Retinal pigment epithelial cell (primary cell): ENCODE measurements at regions not wholly inside any gene's neighbourhood (a gene's known extent, or its start where the extent isn't known, plus 50 kb on each side); places are given as distances from the start of the nearest gene placed in this dataset.
A peak's percentile ranks its signal among the peaks of the same experiment; 100 is the strongest.

Experiments used
- DNase-seq: peaks from one replicate; pipeline ENCODE4 v3.0.0-alpha.2; 2010; ENCODE audit warnings: low read depth
- H3K4me3 ChIP-seq: 2 replicates; pipeline ENCODE4 v1.5.1; 2011; ENCODE audit warnings: mild to moderate bottlenecking, low read length, control low read depth, moderate library complexity
- TF ChIP-seq, protein P1 (sequence below): conservative IDR thresholded peaks from 2 replicates; pipeline ENCODE4 v1.5.1; 2011; ENCODE audit warnings: low read depth, low read length, control low read depth, inconsistent platforms

DNA sequence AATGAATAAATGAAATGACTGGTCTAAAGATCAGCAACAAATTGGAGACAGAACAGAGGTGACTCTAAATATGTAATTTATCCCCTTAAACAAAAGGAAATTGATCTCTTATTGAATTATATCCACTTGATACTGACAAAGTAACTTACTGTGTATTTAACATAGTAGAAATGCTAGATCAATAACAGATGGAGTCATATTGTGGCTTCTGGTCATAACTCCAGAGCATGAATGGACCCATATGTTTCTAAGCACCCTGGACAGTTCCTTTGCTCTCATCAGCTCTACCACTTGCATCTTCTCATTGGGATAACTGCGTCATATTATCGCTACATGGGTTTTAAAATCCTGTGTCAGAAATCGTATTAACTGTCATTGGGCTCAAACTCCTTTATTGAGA, 222.3 kb downstream of the ETS1 start:
- TF ChIP-seq, protein P1, sequence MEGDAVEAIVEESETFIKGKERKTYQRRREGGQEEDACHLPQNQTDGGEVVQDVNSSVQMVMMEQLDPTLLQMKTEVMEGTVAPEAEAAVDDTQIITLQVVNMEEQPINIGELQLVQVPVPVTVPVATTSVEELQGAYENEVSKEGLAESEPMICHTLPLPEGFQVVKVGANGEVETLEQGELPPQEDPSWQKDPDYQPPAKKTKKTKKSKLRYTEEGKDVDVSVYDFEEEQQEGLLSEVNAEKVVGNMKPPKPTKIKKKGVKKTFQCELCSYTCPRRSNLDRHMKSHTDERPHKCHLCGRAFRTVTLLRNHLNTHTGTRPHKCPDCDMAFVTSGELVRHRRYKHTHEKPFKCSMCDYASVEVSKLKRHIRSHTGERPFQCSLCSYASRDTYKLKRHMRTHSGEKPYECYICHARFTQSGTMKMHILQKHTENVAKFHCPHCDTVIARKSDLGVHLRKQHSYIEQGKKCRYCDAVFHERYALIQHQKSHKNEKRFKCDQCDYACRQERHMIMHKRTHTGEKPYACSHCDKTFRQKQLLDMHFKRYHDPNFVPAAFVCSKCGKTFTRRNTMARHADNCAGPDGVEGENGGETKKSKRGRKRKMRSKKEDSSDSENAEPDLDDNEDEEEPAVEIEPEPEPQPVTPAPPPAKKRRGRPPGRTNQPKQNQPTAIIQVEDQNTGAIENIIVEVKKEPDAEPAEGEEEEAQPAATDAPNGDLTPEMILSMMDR: no peak
- no peak overlapping the region for H3K4me3 ChIP-seq
- no peak for DNase-seq

DNA sequence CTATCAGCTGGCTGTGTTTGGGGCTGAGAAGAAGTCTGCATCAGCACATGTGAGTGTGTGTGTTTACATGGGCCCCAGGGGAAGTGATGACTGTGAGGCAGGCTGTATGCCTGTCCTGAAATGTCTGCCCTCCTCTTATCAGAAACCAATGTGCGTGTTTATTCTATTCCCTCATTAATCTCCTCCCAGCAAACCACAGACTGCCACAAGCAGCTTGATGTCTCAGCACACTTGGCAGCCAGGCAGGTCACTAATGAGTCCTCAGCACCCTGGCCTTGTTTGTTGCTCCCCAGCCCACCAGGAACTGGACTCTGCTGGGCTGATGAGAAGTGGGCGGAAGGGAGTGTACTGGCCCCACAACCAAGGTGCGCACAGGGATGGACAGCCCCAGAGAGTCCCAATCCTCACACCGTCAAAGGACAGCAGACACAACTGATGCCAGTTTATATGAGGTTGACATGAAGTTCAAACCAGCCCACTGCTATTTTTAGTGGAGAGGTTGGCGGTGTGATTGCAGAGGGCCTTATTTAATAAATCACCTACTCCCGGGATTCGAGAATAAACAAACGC, 225.8 kb downstream of the ETS1 start:
- DNase-seq: peak; percentile 78
- H3K4me3 ChIP-seq: no peak overlapping the region

DNA sequence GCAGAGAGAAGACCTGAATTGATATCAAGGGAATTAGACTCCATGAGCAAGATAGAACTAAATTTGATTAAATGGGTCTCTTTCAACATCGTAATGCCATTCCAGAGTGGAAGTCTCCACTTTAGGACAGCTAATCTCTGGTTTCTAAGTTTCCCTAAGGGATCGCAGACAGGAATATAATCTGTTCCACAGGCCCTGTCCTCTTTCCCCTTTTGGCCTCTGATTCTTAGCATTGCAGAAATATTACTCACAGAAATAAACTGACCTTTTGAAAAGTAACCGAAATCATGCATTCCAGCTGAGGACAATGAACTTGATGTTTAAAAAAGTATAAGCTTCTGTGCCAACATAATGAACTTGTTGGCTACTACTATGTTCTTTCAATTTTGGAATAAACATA, 227.8 kb downstream of the ETS1 start:
- TF ChIP-seq, protein P1: no peak
- H3K4me3 ChIP-seq: no peak overlapping the region
- DNase-seq: no peak

More for the DNA sequence above, 225.8 kb downstream of the ETS1 start:
- TF ChIP-seq, protein P1: no peak

DNA sequence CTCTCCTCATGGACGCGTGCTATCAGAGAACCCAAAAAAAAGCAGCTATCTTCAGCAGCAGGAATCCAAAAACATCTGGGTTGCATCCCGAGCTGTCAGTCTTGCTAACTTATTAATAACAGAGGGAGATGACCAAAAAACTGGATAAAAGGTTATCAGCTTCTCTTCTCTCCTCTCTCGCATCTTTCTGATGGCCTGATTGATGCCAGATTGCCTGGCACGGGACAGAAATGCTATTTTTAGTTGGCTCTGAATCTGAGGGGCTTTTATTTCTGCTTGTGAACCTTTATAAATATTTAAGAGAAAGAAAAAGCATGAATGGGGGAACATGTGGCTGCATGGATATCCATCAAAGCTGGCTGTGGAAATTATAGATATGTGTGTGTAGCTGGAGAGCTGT, 230.3 kb downstream of the ETS1 start:
- H3K4me3 ChIP-seq: no peak overlapping the region
- no peak for DNase-seq
- TF ChIP-seq, protein P1: no peak

DNA sequence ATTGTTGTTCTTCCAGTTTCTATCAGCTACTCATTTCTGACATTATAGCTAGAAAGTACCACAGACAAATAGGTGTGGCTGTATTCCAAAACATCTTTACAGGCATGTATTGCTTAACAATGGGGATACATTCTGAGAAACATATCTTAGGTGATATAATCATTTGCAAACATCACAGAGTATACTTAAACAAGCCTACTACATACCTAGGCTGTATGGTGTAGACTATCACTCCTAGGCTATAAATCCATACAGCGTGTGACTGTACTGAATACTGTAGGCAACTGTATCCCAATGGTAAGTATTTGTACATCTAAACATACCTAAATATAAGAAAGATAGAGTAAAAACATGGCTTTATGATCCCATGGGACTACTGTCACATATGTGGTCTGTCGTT, 231.8 kb downstream of the ETS1 start:
- no peak for DNase-seq
- H3K4me3 ChIP-seq: no peak overlapping the region
- TF ChIP-seq, protein P1: no peak

DNA sequence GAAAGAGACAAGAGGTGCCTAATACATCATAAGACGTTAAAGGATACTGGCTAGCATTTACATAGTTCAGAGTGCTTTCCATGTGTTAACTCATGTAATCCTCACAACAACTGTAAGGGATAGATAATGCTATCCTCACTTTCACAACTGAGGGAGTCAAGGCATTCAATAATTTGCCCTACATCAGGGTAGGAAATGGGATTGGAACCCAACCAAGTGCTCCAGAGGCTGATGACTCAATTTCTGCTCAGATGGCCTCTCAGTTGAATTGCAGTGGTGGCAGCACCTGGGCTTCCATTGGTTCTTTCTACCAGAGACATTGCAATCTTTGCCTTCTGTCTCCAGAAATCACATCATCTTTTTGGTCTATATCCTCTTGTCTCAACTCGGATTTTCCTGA, 232.9 kb downstream of the ETS1 start:
- no peak overlapping the region for H3K4me3 ChIP-seq
- no peak for DNase-seq
- TF ChIP-seq, protein P1: no peak

DNA sequence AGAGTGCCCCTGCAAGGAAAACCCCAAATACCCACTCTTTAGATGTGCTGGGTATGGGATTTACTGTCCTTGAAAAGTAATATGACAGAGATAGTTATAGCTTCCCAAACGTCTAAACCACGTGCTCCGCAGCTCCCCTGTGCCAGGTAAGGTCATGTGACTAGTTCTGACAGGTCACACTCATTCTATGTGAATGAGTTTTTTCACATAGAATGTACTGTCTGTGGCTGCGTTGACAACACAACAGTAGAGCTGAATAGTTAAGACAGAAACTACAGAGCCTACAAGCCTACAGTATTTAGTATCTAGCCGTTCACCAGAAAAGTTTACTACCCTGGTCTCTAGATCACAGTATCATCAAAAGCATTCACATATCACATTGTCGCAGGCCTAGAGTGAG, 236.2 kb downstream of the ETS1 start:
- TF ChIP-seq, protein P1: no peak
- DNase-seq: no peak

More for the DNA sequence above, 236.2 kb downstream of the ETS1 start:
- no peak overlapping the region for H3K4me3 ChIP-seq
